GM19467 (cell line): ENCODE measurements at regions not wholly inside any gene's neighbourhood (a gene's known extent, or its start where the extent isn't known, plus 50 kb on each side); places are given as distances from the start of the nearest gene placed in this dataset.

Experiments used
- ATAC-seq: cut with Tn5 transposase; IDR thresholded peaks from one replicate; pipeline ENCODE4 v1.9.1; 2021; ENCODE audit warnings: mild to moderate bottlenecking, moderate library complexity; ENCODE audit not compliant: unreplicated experiment

DNA sequence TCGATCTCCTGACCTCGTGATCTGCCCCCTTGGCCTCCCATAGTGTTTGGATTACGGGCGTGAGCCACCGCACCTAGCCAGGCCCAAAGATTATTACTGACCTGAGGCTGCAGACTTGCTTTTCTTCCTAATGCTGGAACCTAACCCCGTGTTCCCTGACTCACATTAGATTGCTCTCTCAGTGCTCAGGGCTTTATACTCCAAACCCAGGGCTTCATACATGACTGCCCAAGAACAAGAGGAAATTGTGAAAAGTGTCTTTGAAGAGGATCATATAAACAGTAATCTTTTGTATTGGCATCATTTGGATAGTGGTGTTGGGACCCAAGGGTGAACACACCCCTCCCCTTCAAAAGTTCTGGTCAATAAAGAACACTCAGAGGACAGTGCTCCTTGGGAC is 233.3 kb upstream of the TAS2R1 start:
- ATAC-seq, result no peak

- ATAC-seq, result no peak
Measured at GRCh38 chr5:9861666-9862256, 231.6 kb upstream of the TAS2R1 start.

DNA sequence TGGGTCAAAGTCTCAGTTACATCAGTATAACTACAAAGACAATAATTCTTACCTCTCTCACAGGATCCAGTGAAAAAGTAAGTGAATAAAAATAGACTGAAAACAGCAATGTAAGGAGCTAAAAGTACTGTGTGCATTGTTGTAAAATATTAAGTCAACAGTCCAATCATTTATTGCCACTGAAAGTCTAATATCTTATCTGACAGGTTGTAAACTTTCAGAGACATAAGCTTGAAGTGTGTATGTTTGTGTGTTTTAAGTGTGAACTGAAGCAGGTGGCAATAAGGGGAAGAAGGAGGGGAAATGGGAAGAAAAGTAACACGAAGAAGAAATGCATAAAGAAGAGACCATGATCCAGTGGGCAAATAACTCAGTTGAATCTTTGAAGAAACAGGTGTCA is 229.7 kb upstream of the TAS2R1 start:
- ATAC-seq, result no peak

- no peak for ATAC-seq
Measured at GRCh38 chr5:9858043-9858442, 227.9 kb upstream of the TAS2R1 start.

DNA sequence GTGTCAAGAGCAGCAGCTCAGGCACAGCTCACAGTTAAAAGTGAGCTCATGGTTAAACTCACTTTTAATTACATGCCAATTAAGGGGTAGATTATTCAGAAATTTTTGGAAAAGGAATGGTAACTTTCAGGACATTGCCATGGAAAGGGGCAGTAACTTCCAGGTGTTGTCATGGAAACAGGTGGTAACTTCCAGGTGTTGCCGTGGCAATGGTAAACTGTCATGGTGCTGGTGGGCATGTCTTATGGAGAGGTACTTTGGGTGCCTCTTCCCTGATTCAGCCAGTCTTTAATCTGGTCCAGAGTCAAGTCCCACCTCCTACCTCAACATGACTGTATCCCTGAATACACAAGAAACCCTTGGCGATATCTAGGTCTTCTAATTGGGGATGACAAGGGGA is 223.2 kb upstream of the TAS2R1 start:
- ATAC-seq, result no peak

DNA sequence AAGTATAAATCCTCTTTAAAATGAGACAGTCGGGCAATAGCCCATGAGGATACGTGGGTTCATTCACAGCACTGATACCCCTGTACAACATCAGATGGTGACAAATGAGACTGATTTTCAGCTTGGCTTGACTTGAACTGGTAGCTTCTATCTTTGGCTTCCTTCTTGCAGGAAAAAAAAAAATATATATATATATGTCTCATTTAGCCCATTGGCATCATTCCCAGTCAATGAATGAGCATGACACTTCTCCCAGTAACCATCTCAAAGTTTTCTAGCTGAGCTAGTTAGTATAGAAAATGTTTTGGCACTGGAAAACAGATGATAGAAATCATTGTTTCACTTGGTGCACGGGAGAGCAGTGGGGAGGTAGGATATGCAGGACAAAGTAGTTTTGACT is 222.5 kb upstream of the TAS2R1 start:
- ATAC-seq, result no peak

DNA sequence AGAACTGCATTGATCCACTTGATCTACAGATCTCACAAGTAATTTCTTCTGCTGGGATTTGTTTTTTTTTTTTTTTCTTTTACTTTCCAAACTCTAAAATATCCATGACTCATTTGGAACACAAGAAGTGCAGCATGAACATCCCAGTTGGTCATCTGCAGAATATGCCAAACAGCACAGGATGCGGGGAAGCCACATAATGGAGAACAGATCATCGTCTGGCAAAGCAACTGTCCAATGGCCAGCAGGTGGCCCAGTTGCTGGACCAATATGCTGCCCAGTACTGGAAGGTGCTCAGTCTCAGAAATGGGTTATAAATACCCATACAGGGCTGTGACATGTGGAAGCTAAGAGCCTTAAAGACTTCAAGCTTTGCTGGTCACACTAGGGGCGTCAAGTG is 221.3 kb upstream of the TAS2R1 start:
- ATAC-seq, result no peak

- no peak for ATAC-seq
Measured at GRCh38 chr5:9850456-9850855, 220.3 kb upstream of the TAS2R1 start.

GRCh38 chr5:9847631-9848030 is 217.5 kb upstream of the TAS2R1 start:
- ATAC-seq, result no peak

DNA sequence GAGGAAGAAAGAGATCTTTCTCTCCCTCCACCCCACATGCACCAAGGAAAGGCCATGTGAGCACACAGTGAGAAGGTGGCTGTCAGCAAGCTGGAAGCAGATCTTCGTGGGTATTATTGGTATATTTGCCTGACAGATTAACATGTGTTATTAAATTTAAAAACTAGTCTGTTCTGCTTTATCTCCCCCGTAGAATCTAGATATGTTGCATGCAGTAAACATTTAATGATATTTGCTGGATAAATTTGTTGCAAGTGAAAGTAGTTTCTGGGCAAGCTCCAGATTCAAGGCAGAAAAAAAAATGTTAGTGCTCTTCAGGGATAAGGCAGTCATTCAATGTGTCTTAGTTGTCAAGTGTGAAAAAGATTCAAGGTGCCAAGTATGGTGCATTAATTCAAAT is 215.0 kb upstream of the TAS2R1 start:
- no peak for ATAC-seq

DNA sequence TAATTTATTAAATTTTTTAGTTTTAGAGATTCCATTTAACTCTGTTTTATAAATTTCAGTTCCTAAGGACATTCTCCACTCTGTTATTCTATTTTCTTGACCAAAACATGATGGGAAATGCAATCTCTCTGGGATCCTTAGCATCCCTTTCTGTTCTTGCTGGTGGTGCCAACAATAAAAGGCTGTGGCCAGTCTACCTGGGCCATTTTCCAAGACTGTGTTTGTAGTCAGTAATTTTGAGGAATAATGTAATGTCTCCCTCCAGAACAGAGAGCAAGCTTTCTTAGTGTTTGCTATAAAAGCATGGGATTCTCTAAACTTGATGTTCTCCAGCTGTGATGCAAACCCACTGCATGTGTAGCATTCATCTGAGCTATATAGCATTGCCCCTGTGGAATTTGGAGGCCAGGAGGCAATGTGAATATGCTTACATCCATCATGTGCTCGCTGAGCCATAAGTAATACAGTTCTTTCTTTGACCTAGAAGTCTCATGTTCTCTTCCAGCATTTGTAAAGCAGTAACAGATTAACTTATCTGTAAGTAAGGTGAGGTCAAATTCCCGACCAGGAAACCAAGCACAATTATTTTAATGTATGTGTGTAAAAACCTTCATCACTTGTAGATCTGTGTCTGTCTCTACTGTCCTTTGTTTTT is 211.5 kb upstream of the TAS2R1 start:
- ATAC-seq, result no peak

- no peak for ATAC-seq
Measured at GRCh38 chr5:9838916-9839315, 208.8 kb upstream of the TAS2R1 start.

DNA sequence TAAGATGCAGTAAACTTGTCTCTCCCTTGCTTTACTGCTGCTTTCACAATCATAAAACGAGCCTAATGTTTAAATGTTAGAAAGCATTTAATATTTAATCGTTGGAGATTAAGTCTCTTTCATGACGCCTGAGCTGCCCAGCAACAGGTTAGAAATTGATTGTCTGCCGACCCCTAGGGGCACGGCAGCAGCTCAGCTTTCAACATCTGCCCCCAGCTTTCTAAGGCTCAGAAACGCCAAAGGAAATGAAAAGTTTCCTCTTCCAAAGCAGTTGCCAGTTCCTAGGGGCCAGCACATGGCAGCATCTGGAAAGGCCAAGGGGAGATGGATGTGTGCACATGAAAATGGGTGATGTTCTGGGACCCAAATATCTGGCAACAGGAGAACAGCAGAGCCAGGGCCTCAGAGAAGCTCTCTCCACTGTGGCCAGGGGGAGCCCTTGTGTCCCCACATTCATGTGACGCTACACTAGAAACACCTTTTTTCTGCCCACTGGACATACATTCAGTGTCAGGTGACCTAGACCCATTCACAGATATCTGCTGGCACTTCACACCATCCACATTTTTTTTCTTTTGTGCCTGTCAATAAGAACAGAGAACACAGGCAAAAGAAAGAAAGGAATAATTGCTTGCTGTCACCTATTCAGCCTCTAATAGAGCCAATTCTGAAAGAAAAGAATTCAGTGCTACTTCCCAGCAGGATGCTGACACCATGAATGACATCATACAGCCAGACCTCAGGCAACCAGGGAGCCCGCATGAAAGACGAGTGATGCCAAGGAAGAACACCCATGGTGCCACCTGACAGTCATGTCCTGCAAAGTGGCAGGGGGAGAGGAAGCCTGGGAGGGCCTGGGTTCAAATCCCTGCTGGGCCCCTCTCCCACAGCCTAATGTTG is 205.0 kb upstream of the TAS2R1 start:
- ATAC-seq, result no peak

GRCh38 chr5:9833871-9834270 is 203.7 kb upstream of the TAS2R1 start:
- no peak for ATAC-seq

DNA sequence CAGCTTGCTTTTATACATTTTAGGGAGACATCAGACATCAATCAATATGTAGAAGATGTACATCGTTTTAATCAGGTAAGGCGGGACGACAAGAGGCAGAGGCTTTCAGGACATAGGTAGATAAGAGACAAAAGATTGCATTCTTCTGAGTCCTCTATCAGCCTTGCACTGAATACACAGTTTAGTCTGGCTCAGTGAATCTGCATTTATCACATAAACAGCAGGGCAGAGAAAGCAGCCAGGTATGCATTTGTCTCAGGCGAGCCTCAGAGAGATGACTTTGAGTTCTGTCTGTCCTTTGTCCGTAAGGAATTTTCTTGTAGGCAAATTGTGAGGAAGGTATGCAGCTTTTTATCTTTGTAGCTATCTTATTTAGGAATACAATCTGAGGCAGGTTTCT is 202.8 kb upstream of the TAS2R1 start:
- no peak for ATAC-seq

DNA sequence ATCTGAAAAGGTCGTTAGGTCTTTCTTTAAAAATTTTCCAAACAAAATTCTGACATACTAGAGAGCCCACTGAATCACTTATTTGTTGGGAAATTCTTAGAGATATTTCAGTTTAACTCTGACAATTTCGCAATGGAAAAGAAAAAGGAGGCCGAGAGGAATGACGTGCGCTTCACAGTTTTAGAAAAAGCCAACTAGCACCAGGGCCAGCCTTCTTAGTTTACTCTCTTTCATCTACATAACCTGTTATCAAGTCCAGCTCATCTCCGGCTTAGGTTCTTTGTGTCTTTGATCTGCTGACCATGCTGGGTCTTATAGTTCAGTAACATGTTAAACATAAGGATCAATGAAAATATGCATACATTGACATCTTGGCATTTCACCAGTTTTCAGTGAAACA is 201.7 kb upstream of the TAS2R1 start:
- no peak for ATAC-seq

DNA sequence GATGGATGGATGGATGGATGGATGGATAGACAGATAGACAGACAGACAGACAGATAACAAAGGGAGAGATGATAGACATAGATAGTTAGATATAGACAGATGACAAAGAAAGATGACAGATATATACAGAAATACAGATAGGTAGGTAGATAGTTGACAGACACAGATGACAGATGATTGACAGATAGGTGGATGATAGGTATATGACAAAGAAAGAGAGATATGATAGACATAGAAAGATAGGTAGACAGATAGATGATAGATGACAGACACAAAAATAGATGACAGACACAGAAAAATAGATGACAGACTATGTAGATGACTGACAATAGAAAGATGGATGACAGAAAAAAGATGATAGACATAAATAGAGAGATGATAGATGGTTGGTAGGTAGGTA is 200.0 kb upstream of the TAS2R1 start:
- ATAC-seq, result no peak

- ATAC-seq, result no peak
Measured at GRCh38 chr5:9829621-9830020, 199.5 kb upstream of the TAS2R1 start.

DNA sequence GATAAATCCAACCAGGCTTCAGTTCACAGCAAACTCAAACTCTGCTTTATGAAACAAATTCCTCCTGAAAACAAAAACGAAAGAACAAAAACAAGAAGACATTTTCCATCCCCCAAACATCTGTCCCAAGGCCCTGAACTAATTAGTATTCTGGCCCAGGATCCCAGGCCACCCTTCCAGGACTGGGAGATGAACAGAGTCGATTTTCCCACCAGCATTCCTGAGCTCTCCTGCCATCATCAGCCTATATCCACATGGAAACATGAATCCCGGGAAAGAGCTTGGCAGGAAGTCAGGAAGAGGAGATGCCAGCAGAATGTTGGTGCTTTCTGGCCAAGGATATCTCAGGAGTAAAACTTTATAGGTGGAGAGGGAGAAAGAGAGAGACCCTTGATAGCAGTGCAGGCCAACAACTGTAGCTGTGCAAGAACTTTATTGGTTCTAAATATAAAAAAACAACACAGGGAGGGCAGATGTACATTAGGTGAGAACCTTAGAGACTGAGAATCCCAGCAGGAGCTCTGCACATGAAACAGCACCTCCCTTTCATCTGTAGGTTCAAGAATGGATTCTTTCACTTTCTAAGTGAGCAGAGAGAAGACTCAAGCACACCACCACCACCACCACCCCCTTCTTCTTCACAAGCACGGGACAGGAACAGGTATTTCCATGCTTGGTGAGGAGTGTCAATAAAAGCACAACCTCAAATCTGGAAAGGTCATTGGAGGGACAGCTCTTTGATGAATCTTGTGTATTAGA is 190.7 kb upstream of the TAS2R1 start:
- ATAC-seq, result no peak

- ATAC-seq, result no peak
Measured at GRCh38 chr5:9818340-9818845, 188.2 kb upstream of the TAS2R1 start.

GRCh38 chr5:9817819-9818218 is 187.7 kb upstream of the TAS2R1 start:
- no peak for ATAC-seq
